Activated T-cell treated with anti-CD3 and anti-CD28 coated beads, Interleukin-2, amount 50 U/mL, for 48 hours (primary cell): ENCODE measurements at regions not wholly inside any gene's neighbourhood (a gene's known extent, or its start where the extent isn't known, plus 50 kb on each side); places are given as distances from the start of the nearest gene placed in this dataset.

Source experiments
- DNase-seq, 2 experiments: peaks; one replicate each; pipeline ENCODE4 v3.0.0-alpha.2; 2020

- no peak for DNase-seq
Measured at GRCh38 chr12:20220339-20220738, 148.0 kb upstream of the PDE3A start.

GRCh38 chr12:20232931-20233675 lies 135.2 kb upstream of the PDE3A start:
- no peak for DNase-seq

GRCh38 chr12:20234474-20234873 lies 133.9 kb upstream of the PDE3A start:
- DNase-seq = no peak

GRCh38 chr12:20237091-20237490 lies 131.2 kb upstream of the PDE3A start:
- DNase-seq = no peak

GRCh38 chr12:20245491-20245890 lies 122.8 kb upstream of the PDE3A start:
- no peak for DNase-seq

- no peak for DNase-seq
Measured at GRCh38 chr12:20248646-20249045, 119.7 kb upstream of the PDE3A start.

GRCh38 chr12:20250761-20251160 lies 117.6 kb upstream of the PDE3A start:
- DNase-seq = no peak

- no peak for DNase-seq
Measured at GRCh38 chr12:20257311-20257710, 111.0 kb upstream of the PDE3A start.

GRCh38 chr12:20259786-20260185 lies 108.6 kb upstream of the PDE3A start:
- no peak for DNase-seq

GRCh38 chr12:20260851-20261250 lies 107.5 kb upstream of the PDE3A start:
- DNase-seq = no peak

- no peak for DNase-seq
Measured at GRCh38 chr12:20262119-20262518, 106.2 kb upstream of the PDE3A start.

- DNase-seq = no peak
Measured at GRCh38 chr12:20264026-20264425, 104.3 kb upstream of the PDE3A start.

GRCh38 chr12:20264608-20265114 lies 103.7 kb upstream of the PDE3A start:
- no peak for DNase-seq

- DNase-seq = no peak
Measured at GRCh38 chr12:20268121-20268732, 100.1 kb upstream of the PDE3A start.

GRCh38 chr12:20268771-20269170 lies 99.6 kb upstream of the PDE3A start:
- DNase-seq = no peak

- no peak for DNase-seq
Measured at GRCh38 chr12:20269337-20270067, 98.8 kb upstream of the PDE3A start.

- DNase-seq = no peak
Measured at GRCh38 chr12:20270557-20270956, 97.8 kb upstream of the PDE3A start.

- no peak for DNase-seq
Measured at GRCh38 chr12:20272161-20272560, 96.2 kb upstream of the PDE3A start.

- DNase-seq = no peak
Measured at GRCh38 chr12:20272801-20273200, 95.5 kb upstream of the PDE3A start.

- DNase-seq = no peak
Measured at GRCh38 chr12:20274008-20274407, 94.3 kb upstream of the PDE3A start.

GRCh38 chr12:20278276-20278675 lies 90.1 kb upstream of the PDE3A start:
- DNase-seq = no peak

- DNase-seq = no peak
Measured at GRCh38 chr12:20280515-20280914, 87.8 kb upstream of the PDE3A start.

- no peak for DNase-seq
Measured at GRCh38 chr12:20282401-20282800, 85.9 kb upstream of the PDE3A start.

GRCh38 chr12:20283482-20283881 lies 84.9 kb upstream of the PDE3A start:
- DNase-seq = no peak
